Subcutaneous abdominal adipose tissue (tissue), 5 donors: ENCODE measurements at regions not wholly inside any gene's neighbourhood (a gene's known extent, or its start where the extent isn't known, plus 50 kb on each side); places are given as distances from the start of the nearest gene placed in this dataset.

Source experiments
- H3K27ac ChIP-seq: one replicate; pipeline ENCODE4 v1.7.0; 2013; ENCODE audit warnings: low read depth, mild to moderate bottlenecking, inconsistent platforms, low read length, moderate library complexity
- H3K27me3 ChIP-seq, 5 donors: one replicate each; pipeline ENCODE4 v1.7.0; 2013; ENCODE audit warnings: low read length in 5 of 5, inconsistent platforms in 1 of 5; ENCODE audit not compliant: control insufficient read depth in 5 of 5, insufficient read depth in 4 of 5
- H3K36me3 ChIP-seq, 5 donors: one replicate each; pipeline ENCODE4 v1.7.0; 2013; ENCODE audit warnings: low read length in 5 of 5; ENCODE audit not compliant: control insufficient read depth in 5 of 5, insufficient read depth in 5 of 5
- H3K4me1 ChIP-seq, 5 donors: one replicate each; pipeline ENCODE4 v1.7.0; 2013; ENCODE audit warnings: low read length in 5 of 5, mild to moderate bottlenecking in 3 of 5, moderate library complexity in 1 of 5; ENCODE audit not compliant: control insufficient read depth in 5 of 5, insufficient read depth in 5 of 5
- H3K4me3 ChIP-seq, 5 donors: one replicate each; pipeline ENCODE4 v1.7.0; 2013; ENCODE audit warnings: low read length in 5 of 5, low read depth in 1 of 5
- H3K9ac ChIP-seq, 5 donors: one replicate each; pipeline ENCODE4 v1.7.0; 2013; ENCODE audit warnings: low read length in 5 of 5, mild to moderate bottlenecking in 4 of 5, moderate library complexity in 3 of 5
- H3K9me3 ChIP-seq, 5 donors: one replicate each; pipeline ENCODE4 v1.7.0; 2013; ENCODE audit warnings: low read length in 5 of 5; ENCODE audit not compliant: control insufficient read depth in 5 of 5
- donor health status: healthy.
- donor health status: healthy.
- donor health status: healthy.
- donor health status: healthy.
- donor health status: healthy.

- Histone ChIP-seq H3K9me3 (no peaks in the 10 kb centered on the region), H3K4me1 (no peaks in the 10 kb centered on the region), H3K4me3 (no peak overlapping the region), H3K27ac (no peak overlapping the region), H3K9ac (no peak overlapping the region), H3K27me3 (peaks cover 0 to 2% (median 0%) of the 10 kb centered on the region in 5 donors), H3K36me3 (no peaks in the 10 kb centered on the region)
Observed at GRCh38 chr2:14720319-14720718, 87.8 kb downstream of the LRATD1 start.

GRCh38 chr2:14720739-14721138 lies 88.2 kb downstream of the LRATD1 start:
- Histone ChIP-seq H3K27ac (no peak overlapping the region), H3K36me3 (no peaks in the 10 kb centered on the region), H3K27me3 (peaks cover 0 to 2% (median 0%) of the 10 kb centered on the region in 5 donors), H3K4me1 (no peaks in the 10 kb centered on the region), H3K4me3 (no peak overlapping the region), H3K9me3 (no peaks in the 10 kb centered on the region), H3K9ac (no peak overlapping the region)

GRCh38 chr2:14722904-14723570 lies 90.5 kb downstream of the LRATD1 start:
- no peak overlapping the region for H3K4me3 ChIP-seq
- H3K9me3 ChIP-seq, result no peaks in the 10 kb centered on the region
- no peak overlapping the region for H3K9ac ChIP-seq
- H3K27me3 ChIP-seq, result no peaks in the 10 kb centered on the region
- no peaks in the 10 kb centered on the region for H3K4me1 ChIP-seq
- no peak overlapping the region for H3K27ac ChIP-seq
- no peaks in the 10 kb centered on the region for H3K36me3 ChIP-seq

- no peak overlapping the region for H3K4me3 ChIP-seq
- no peaks in the 10 kb centered on the region for H3K4me1 ChIP-seq
- H3K27ac ChIP-seq, result no peak overlapping the region
- no peak overlapping the region for H3K9ac ChIP-seq
- no peaks in the 10 kb centered on the region for H3K27me3 ChIP-seq
- no peaks in the 10 kb centered on the region for H3K9me3 ChIP-seq
- no peaks in the 10 kb centered on the region for H3K36me3 ChIP-seq
Observed at GRCh38 chr2:14723684-14724083, 91.2 kb downstream of the LRATD1 start.

- H3K27me3 ChIP-seq, result no peaks in the 10 kb centered on the region
Observed at GRCh38 chr2:14735696-14736095, 103.2 kb downstream of the LRATD1 start.

GRCh38 chr2:14737201-14737600 lies 104.7 kb downstream of the LRATD1 start:
- Histone ChIP-seq H3K36me3 (no peaks in the 10 kb centered on the region), H3K9me3 (no peaks in the 10 kb centered on the region), H3K27ac (no peak overlapping the region)

More at GRCh38 chr2:14735696-14736095, 103.2 kb downstream of the LRATD1 start:
- Histone ChIP-seq H3K4me3 (no peak overlapping the region), H3K36me3 (no peaks in the 10 kb centered on the region), H3K9me3 (no peaks in the 10 kb centered on the region), H3K9ac (no peak overlapping the region), H3K4me1 (no peaks in the 10 kb centered on the region), H3K27ac (no peak overlapping the region)

GRCh38 chr2:14743861-14744260 lies 111.3 kb downstream of the LRATD1 start:
- H3K27ac ChIP-seq, result no peak overlapping the region
- H3K27me3 ChIP-seq, result no peaks in the 10 kb centered on the region
- peaks cover 0 to 15% (median 0%) of the 10 kb centered on the region in 5 donors for H3K9me3 ChIP-seq
- H3K4me1 ChIP-seq, result peaks cover 0 to 4% (median 0%) of the 10 kb centered on the region in 5 donors
- H3K4me3 ChIP-seq, result no peak overlapping the region
- H3K36me3 ChIP-seq, result no peaks in the 10 kb centered on the region
- no peak overlapping the region for H3K9ac ChIP-seq

More at GRCh38 chr2:14737201-14737600, 104.7 kb downstream of the LRATD1 start:
- no peak overlapping the region for H3K4me3 ChIP-seq
- no peaks in the 10 kb centered on the region for H3K27me3 ChIP-seq
- no peak overlapping the region for H3K9ac ChIP-seq
- no peaks in the 10 kb centered on the region for H3K4me1 ChIP-seq

- Histone ChIP-seq H3K9ac (no peak overlapping the region), H3K27me3 (no peaks in the 10 kb centered on the region), H3K9me3 (peaks cover 0 to 15% (median 0%) of the 10 kb centered on the region in 5 donors), H3K4me3 (no peak overlapping the region), H3K36me3 (no peaks in the 10 kb centered on the region), H3K27ac (no peak overlapping the region), H3K4me1 (peaks cover 0 to 4% (median 0%) of the 10 kb centered on the region in 5 donors)
Observed at GRCh38 chr2:14745288-14746076, 113.0 kb downstream of the LRATD1 start.

- peaks cover 0 to 15% (median 0%) of the 10 kb centered on the region in 5 donors for H3K9me3 ChIP-seq
- H3K36me3 ChIP-seq, result no peaks in the 10 kb centered on the region
- no peak overlapping the region for H3K9ac ChIP-seq
- no peaks in the 10 kb centered on the region for H3K27me3 ChIP-seq
- H3K27ac ChIP-seq, result no peak overlapping the region
- H3K4me1 ChIP-seq, result peaks cover 0 to 4% (median 0%) of the 10 kb centered on the region in 5 donors
- H3K4me3 ChIP-seq, result no peak overlapping the region
Observed at GRCh38 chr2:14746133-14746532, 113.6 kb downstream of the LRATD1 start.

GRCh38 chr2:14747447-14747846 lies 114.9 kb downstream of the LRATD1 start:
- Histone ChIP-seq H3K9ac (no peak overlapping the region), H3K4me1 (peaks cover 0 to 4% (median 0%) of the 10 kb centered on the region in 5 donors), H3K9me3 (peaks cover 0 to 15% (median 0%) of the 10 kb centered on the region in 5 donors), H3K36me3 (no peaks in the 10 kb centered on the region), H3K27me3 (no peaks in the 10 kb centered on the region), H3K4me3 (no peak overlapping the region), H3K27ac (no peak overlapping the region)
